ENCODE measurements at regions not wholly inside any gene's neighbourhood (a gene's known extent, or its start where the extent isn't known, plus 50 kb on each side); places are given as distances from the start of the nearest gene placed in this dataset.
A peak's percentile ranks its signal among the peaks of the same experiment; 100 is the strongest.

- Histone ChIP-seq H3K9me2 (replicated peaks; ENCODE audit: low read depth, low read length) (no peaks in the 10 kb centered on the region), H3K9ac (ENCODE audit: low read depth, low read length, poor library complexity, severe bottlenecking) (no peak overlapping the region), H3K27me3 (ENCODE audit: insufficient read depth, low read length, poor library complexity, severe bottlenecking) (peaks cover 45% of the 10 kb centered on the region), H4K20me1 (ENCODE audit: insufficient read depth, low read length, poor library complexity, severe bottlenecking) (no peaks in the 10 kb centered on the region), H3K79me2 (ENCODE audit: insufficient read depth, low read length) (no peaks in the 10 kb centered on the region), H3K36me3 (ENCODE audit: insufficient read depth, low read length) (no peaks in the 10 kb centered on the region), H3K9me3 (ENCODE audit: insufficient read depth, low read depth, low read length) (no peaks in the 10 kb centered on the region), H3F3A (ENCODE audit: low read depth) (no peaks in the 10 kb centered on the region), H3K4me1 (ENCODE audit: insufficient read depth, low read length, poor library complexity, severe bottlenecking) (no peaks in the 10 kb centered on the region), H2AFZ (ENCODE audit: low read length) (no peak overlapping the region), H3K4me3 (ENCODE audit: low read length, poor library complexity, severe bottlenecking) (no peak overlapping the region), H3K4me2 (ENCODE audit: low read depth, low read length, poor library complexity, severe bottlenecking) (no peak overlapping the region)
- no peak for TF ChIP-seq EZH2phosphoT487 (IDR thresholded peaks at IDR 0.05; ENCODE audit: borderline replicate concordance)
- peak; percentile 98 for TF ChIP-seq CTCF (conservative IDR thresholded peaks at IDR 0.05; ENCODE audit: low read length)
Observed at GRCh38 chr18:25832001-25832604, 258.3 kb downstream of the SS18 start.

- H3K79me2 ChIP-seq (ENCODE audit: insufficient read depth, low read length): no peaks in the 10 kb centered on the region
- H3F3A ChIP-seq (ENCODE audit: low read depth): no peaks in the 10 kb centered on the region
- no peak overlapping the region for H3K9ac ChIP-seq (ENCODE audit: low read depth, low read length, poor library complexity, severe bottlenecking)
- no peaks in the 10 kb centered on the region for H3K9me2 ChIP-seq (replicated peaks; ENCODE audit: low read depth, low read length)
- no peaks in the 10 kb centered on the region for H4K20me1 ChIP-seq (ENCODE audit: insufficient read depth, low read length, poor library complexity, severe bottlenecking)
- H3K4me1 ChIP-seq (ENCODE audit: insufficient read depth, low read length, poor library complexity, severe bottlenecking): no peaks in the 10 kb centered on the region
- H3K4me3 ChIP-seq (ENCODE audit: low read length, poor library complexity, severe bottlenecking): no peak overlapping the region
- no peak overlapping the region for H3K4me2 ChIP-seq (ENCODE audit: low read depth, low read length, poor library complexity, severe bottlenecking)
- no peaks in the 10 kb centered on the region for H3K9me3 ChIP-seq (ENCODE audit: insufficient read depth, low read depth, low read length)
- no peak for TF ChIP-seq CTCF (conservative IDR thresholded peaks at IDR 0.05; ENCODE audit: low read length)
- TF ChIP-seq EZH2phosphoT487 (IDR thresholded peaks at IDR 0.05; ENCODE audit: borderline replicate concordance): no peak
- peaks cover 37% of the 10 kb centered on the region for H3K27me3 ChIP-seq (ENCODE audit: insufficient read depth, low read length, poor library complexity, severe bottlenecking)
- H2AFZ ChIP-seq (ENCODE audit: low read length): no peak overlapping the region
- H3K36me3 ChIP-seq (ENCODE audit: insufficient read depth, low read length): no peaks in the 10 kb centered on the region
Observed at GRCh38 chr18:25831301-25831701, 259.1 kb downstream of the SS18 start.

GRCh38 chr18:25830787-25831186, 259.6 kb downstream of the SS18 start:
- H3K36me3 ChIP-seq (ENCODE audit: insufficient read depth, low read length): no peaks in the 10 kb centered on the region
- H3K9ac ChIP-seq (ENCODE audit: low read depth, low read length, poor library complexity, severe bottlenecking): no peak overlapping the region
- no peaks in the 10 kb centered on the region for H3K79me2 ChIP-seq (ENCODE audit: insufficient read depth, low read length)
- TF ChIP-seq CTCF (conservative IDR thresholded peaks at IDR 0.05; ENCODE audit: low read length): no peak
- TF ChIP-seq EZH2phosphoT487 (IDR thresholded peaks at IDR 0.05; ENCODE audit: borderline replicate concordance): no peak
- no peak overlapping the region for H2AFZ ChIP-seq (ENCODE audit: low read length)
- H4K20me1 ChIP-seq (ENCODE audit: insufficient read depth, low read length, poor library complexity, severe bottlenecking): no peaks in the 10 kb centered on the region
- H3K4me1 ChIP-seq (ENCODE audit: insufficient read depth, low read length, poor library complexity, severe bottlenecking): no peaks in the 10 kb centered on the region
- H3K9me3 ChIP-seq (ENCODE audit: insufficient read depth, low read depth, low read length): no peaks in the 10 kb centered on the region
- no peak overlapping the region for H3K4me2 ChIP-seq (ENCODE audit: low read depth, low read length, poor library complexity, severe bottlenecking)
- H3K4me3 ChIP-seq (ENCODE audit: low read length, poor library complexity, severe bottlenecking): no peak overlapping the region
- H3F3A ChIP-seq (ENCODE audit: low read depth): no peaks in the 10 kb centered on the region
- H3K27me3 ChIP-seq (ENCODE audit: insufficient read depth, low read length, poor library complexity, severe bottlenecking): peaks cover 32% of the 10 kb centered on the region
- no peaks in the 10 kb centered on the region for H3K9me2 ChIP-seq (replicated peaks; ENCODE audit: low read depth, low read length)

All from Loucy (cell line).